Sigmoid colon (tissue), 6 donors: ENCODE measurements at regions not wholly inside any gene's neighbourhood (a gene's known extent, or its start where the extent isn't known, plus 50 kb on each side); places are given as distances from the start of the nearest gene placed in this dataset.
A peak's percentile ranks its signal among the peaks of the same experiment; 100 is the strongest.

ENCODE experiments used
- DNase-seq: peaks from one replicate; pipeline ENCODE4 v3.0.0-alpha.2; 2019
- H3K27ac ChIP-seq, 4 donors: fragments of 200-600 bp; sonication (generic); one replicate each; pipeline ENCODE4 v1.5.1; 2016 to 2019; ENCODE audit warnings: mild to moderate bottlenecking in 1 of 4
- H3K27me3 ChIP-seq, 3 donors: fragments of 200-600 bp; sonication (generic); one replicate each; pipeline ENCODE4 v1.5.1; 2019; ENCODE audit warnings: mild to moderate bottlenecking in 1 of 3
- H3K36me3 ChIP-seq, 4 donors: fragments of 200-600 bp; sonication (generic); one replicate each; pipeline ENCODE4 v1.5.1; 2016 to 2019
- H3K4me1 ChIP-seq, 4 donors: fragments of 200-600 bp; sonication (generic); one replicate each; pipeline ENCODE4 v1.5.1; 2017 to 2019
- H3K4me3 ChIP-seq, 4 donors: fragments of 200-600 bp; sonication (generic); one replicate each; pipeline ENCODE4 v1.5.1; 2017 to 2019; ENCODE audit warnings: mild to moderate bottlenecking in 2 of 4, moderate library complexity in 1 of 4
- H3K9me3 ChIP-seq, 4 donors: fragments of 200-600 bp in 3 of 4; sonication (generic) in 3 of 4; one replicate each; pipeline versions ENCODE4 v1.5.1 to v1.6.1; 2013 to 2019
- EP300 ChIP-seq, 4 donors: sonication (generic); formaldehyde crosslinking; IDR thresholded peaks; one replicate each; pipeline ENCODE4 v1.6.1; 2017; ENCODE audit warnings: antibody characterized with exemption in 4 of 4
- POLR2A ChIP-seq, 2 donors: fragments of 450-650 bp; IDR thresholded peaks; one replicate each; pipeline ENCODE4 v1.6.1; 2016; ENCODE audit warnings: antibody characterized with exemption in 2 of 2, mild to moderate bottlenecking in 2 of 2, moderate library complexity in 2 of 2
- POLR2AphosphoS5 ChIP-seq, 4 donors: sonication (generic); formaldehyde crosslinking; IDR thresholded peaks; one replicate each; pipeline ENCODE4 v1.6.1; 2017; ENCODE audit warnings: antibody characterized with exemption in 4 of 4
- WGBS, 2 donors: extraction: QIAGEN DNeasy Blood & Tissue Kit; methylation state at CpG; one replicate each; pipeline ENCODE4 v1.1.7; 2013; 5-methylcytosine and 5-hydroxymethylcytosine counted together
- intact Hi-C: fragments of 100-400 bp; cut with DNase I; formaldehyde crosslinking; loops from one replicate; pipeline ENCODE4 v1.15.1; 2023
- TF ChIP-seq, protein P1 (sequence below), 4 experiments: fragments of 450-650 bp in 3 of 4; fragments of 200-600 bp in 1 of 4; IDR thresholded peaks; one replicate each; pipeline ENCODE4 v1.5.1; 2016 to 2019; ENCODE audit warnings: antibody characterized with exemption in 4 of 4, mild to moderate bottlenecking in 3 of 4, moderate library complexity in 2 of 4
- donor health status: healthy with polysubstance abuse.
- donor health status: healthy.

- no peaks in the 10 kb centered on the region for H3K27me3 ChIP-seq
- no peak overlapping the region for H3K4me3 ChIP-seq
- TF ChIP-seq EP300 (IDR thresholded peaks at IDR 0.05): no peak
- intact Hi-C loops: no loop called here
- WGBS, 2 donors: 77 to 83% methylated on average over 3 of the region's 3 CpGs
- peak overlapping the region in 1 of 4 donors; percentile 44 for H3K27ac ChIP-seq
- peaks cover 0 to 25% (median 16%) of the 10 kb centered on the region in 4 donors for H3K4me1 ChIP-seq
- no peak for DNase-seq
- H3K36me3 ChIP-seq: no peaks in the 10 kb centered on the region
- H3K9me3 ChIP-seq: no peaks in the 10 kb centered on the region
Observed at GRCh38 chr5:74542482-74542881, 98.0 kb downstream of the ENC1 start.

- TF ChIP-seq EP300 (IDR thresholded peaks at IDR 0.05) (no peak), POLR2AphosphoS5 (IDR thresholded peaks at IDR 0.05) (no peak), POLR2A (IDR thresholded peaks at IDR 0.05) (no peak)
- TF ChIP-seq, protein P1, sequence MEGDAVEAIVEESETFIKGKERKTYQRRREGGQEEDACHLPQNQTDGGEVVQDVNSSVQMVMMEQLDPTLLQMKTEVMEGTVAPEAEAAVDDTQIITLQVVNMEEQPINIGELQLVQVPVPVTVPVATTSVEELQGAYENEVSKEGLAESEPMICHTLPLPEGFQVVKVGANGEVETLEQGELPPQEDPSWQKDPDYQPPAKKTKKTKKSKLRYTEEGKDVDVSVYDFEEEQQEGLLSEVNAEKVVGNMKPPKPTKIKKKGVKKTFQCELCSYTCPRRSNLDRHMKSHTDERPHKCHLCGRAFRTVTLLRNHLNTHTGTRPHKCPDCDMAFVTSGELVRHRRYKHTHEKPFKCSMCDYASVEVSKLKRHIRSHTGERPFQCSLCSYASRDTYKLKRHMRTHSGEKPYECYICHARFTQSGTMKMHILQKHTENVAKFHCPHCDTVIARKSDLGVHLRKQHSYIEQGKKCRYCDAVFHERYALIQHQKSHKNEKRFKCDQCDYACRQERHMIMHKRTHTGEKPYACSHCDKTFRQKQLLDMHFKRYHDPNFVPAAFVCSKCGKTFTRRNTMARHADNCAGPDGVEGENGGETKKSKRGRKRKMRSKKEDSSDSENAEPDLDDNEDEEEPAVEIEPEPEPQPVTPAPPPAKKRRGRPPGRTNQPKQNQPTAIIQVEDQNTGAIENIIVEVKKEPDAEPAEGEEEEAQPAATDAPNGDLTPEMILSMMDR (IDR thresholded peaks at IDR 0.05): no peak
- no peaks in the 10 kb centered on the region for H3K9me3 ChIP-seq
- H3K27me3 ChIP-seq: no peaks in the 10 kb centered on the region
- 30 to 45% methylated on average over 1 of the region's 1 CpG for WGBS, 2 donors
- H3K4me3 ChIP-seq: no peak overlapping the region
- H3K27ac ChIP-seq: no peak overlapping the region
- H3K36me3 ChIP-seq: no peaks in the 10 kb centered on the region
- intact Hi-C loops: no loop called here
- no peak for DNase-seq
- H3K4me1 ChIP-seq: peaks cover 0 to 25% (median 16%) of the 10 kb centered on the region in 4 donors
Observed at GRCh38 chr5:74541381-74541781, 99.1 kb downstream of the ENC1 start.

DNA sequence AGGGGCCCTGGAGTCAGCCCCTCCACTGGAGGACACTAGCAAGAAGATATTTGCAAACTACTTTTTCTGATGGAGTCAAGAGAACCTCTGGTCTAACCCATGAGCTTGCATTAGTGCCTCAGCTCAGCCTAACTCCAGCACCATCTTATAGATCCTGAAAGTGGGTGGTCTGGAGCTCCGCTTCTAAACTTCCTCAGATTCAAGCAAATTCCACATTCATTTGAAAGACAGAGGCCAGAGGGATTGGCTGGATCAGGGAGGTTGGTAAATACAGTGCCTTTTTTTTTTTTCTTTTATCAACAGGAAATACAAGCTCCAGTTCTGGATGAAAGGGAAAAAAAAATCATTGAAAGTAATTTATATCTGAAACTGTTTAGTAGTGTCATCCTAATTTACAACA is 99.9 kb downstream of the ENC1 start:
- TF ChIP-seq POLR2AphosphoS5 (IDR thresholded peaks at IDR 0.05) (no peak), POLR2A (IDR thresholded peaks at IDR 0.05) (no peak), EP300 (IDR thresholded peaks at IDR 0.05) (no peak)
- TF ChIP-seq, protein P1 (IDR thresholded peaks at IDR 0.05): no peak
- intact Hi-C loops: no loop called here
- Histone ChIP-seq H3K9me3 (no peaks in the 10 kb centered on the region), H3K4me3 (no peak overlapping the region), H3K27ac (no peak overlapping the region), H3K27me3 (no peaks in the 10 kb centered on the region), H3K4me1 (peaks cover 0 to 25% (median 16%) of the 10 kb centered on the region in 4 donors), H3K36me3 (no peaks in the 10 kb centered on the region)
- WGBS, 2 donors: 67 to 83% methylated on average over 1 of the region's 1 CpG
- DNase-seq: no peak

DNA sequence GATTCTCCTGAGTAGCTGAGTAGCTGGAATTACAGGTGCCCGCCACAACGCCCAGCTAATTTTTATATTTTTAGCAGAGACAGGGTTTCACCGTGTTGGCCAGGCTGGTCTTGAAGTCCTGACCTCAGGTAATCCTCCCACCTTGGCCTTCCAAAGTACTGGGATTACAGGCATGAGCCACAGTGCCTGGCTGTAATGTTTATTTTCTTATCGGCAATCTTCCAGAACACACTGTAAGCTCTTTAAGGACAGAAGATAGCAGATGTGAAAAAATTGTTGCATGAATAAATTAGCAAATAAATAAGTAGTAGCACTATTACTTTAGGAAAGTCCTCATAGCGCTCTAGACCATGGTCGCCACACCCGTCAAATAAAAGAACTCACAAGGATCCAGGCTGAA is 100.5 kb downstream of the ENC1 start:
- intact Hi-C loops: no loop called here
- Histone ChIP-seq H3K36me3 (no peaks in the 10 kb centered on the region), H3K27me3 (no peaks in the 10 kb centered on the region), H3K4me3 (no peak overlapping the region), H3K9me3 (no peaks in the 10 kb centered on the region), H3K4me1 (peaks cover 0 to 25% (median 16%) of the 10 kb centered on the region in 4 donors), H3K27ac (no peak overlapping the region)
- TF ChIP-seq EP300 (IDR thresholded peaks at IDR 0.05) (no peak), POLR2A (IDR thresholded peaks at IDR 0.05) (no peak), POLR2AphosphoS5 (IDR thresholded peaks at IDR 0.05) (no peak)
- TF ChIP-seq, protein P1 (IDR thresholded peaks at IDR 0.05): no peak
- no peak for DNase-seq
- 62 to 83% methylated on average over 7 of the region's 7 CpGs for WGBS, 2 donors

- intact Hi-C loops: no loop called here
- Histone ChIP-seq H3K36me3 (no peaks in the 10 kb centered on the region), H3K27ac (no peak overlapping the region)
Observed at GRCh38 chr5:74538206-74538661, 102.3 kb downstream of the ENC1 start.

More at GRCh38 chr5:74538206-74538661, 102.3 kb downstream of the ENC1 start:
- DNase-seq: peak; percentile 66
- Histone ChIP-seq H3K27me3 (no peaks in the 10 kb centered on the region), H3K4me1 (peaks cover 0 to 14% (median 8%) of the 10 kb centered on the region in 4 donors), H3K4me3 (no peak overlapping the region), H3K9me3 (no peaks in the 10 kb centered on the region)
- TF ChIP-seq POLR2A (IDR thresholded peaks at IDR 0.05) (no peak), POLR2AphosphoS5 (IDR thresholded peaks at IDR 0.05) (peak in 1 of 4 donors; percentile 15), EP300 (IDR thresholded peaks at IDR 0.05) (no peak)
- TF ChIP-seq, protein P1 (IDR thresholded peaks at IDR 0.05): no peak
- 53 to 55% methylated on average over 3 of the region's 3 CpGs for WGBS, 2 donors
